ENCODE measurements at regions not wholly inside any gene's neighbourhood (a gene's known extent, or its start where the extent isn't known, plus 50 kb on each side); places are given as distances from the start of the nearest gene placed in this dataset.

GRCh38 chr10:2366264-2366931 is 629.1 kb upstream of the ADARB2 start:
- Histone ChIP-seq H3K27me3 (no peaks in the 10 kb centered on the region), H3K36me3 (no peaks in the 10 kb centered on the region), H3K9me3 (no peaks in the 10 kb centered on the region), H3K4me1 (no peaks in the 10 kb centered on the region), H3K27ac (no peak overlapping the region), H3K4me3 (no peak overlapping the region)
- no peak for DNase-seq (ENCODE audit: low spot score in 2 of 2)
- no peak for TF ChIP-seq POLR2AphosphoS5 (IDR thresholded peaks at IDR 0.05)
- no peak for TF ChIP-seq EP300 (IDR thresholded peaks at IDR 0.05)
- no peak for TF ChIP-seq POLR2A (IDR thresholded peaks at IDR 0.05)
- TF ChIP-seq, protein P1, sequence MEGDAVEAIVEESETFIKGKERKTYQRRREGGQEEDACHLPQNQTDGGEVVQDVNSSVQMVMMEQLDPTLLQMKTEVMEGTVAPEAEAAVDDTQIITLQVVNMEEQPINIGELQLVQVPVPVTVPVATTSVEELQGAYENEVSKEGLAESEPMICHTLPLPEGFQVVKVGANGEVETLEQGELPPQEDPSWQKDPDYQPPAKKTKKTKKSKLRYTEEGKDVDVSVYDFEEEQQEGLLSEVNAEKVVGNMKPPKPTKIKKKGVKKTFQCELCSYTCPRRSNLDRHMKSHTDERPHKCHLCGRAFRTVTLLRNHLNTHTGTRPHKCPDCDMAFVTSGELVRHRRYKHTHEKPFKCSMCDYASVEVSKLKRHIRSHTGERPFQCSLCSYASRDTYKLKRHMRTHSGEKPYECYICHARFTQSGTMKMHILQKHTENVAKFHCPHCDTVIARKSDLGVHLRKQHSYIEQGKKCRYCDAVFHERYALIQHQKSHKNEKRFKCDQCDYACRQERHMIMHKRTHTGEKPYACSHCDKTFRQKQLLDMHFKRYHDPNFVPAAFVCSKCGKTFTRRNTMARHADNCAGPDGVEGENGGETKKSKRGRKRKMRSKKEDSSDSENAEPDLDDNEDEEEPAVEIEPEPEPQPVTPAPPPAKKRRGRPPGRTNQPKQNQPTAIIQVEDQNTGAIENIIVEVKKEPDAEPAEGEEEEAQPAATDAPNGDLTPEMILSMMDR (IDR thresholded peaks at IDR 0.05) = no peak

GRCh38 chr10:2362331-2362730 is 625.0 kb upstream of the ADARB2 start:
- TF ChIP-seq, protein P1 (IDR thresholded peaks at IDR 0.05) = no peak
- TF ChIP-seq EP300 (IDR thresholded peaks at IDR 0.05) (no peak), POLR2A (IDR thresholded peaks at IDR 0.05) (no peak), POLR2AphosphoS5 (IDR thresholded peaks at IDR 0.05) (no peak)
- H3K4me1 ChIP-seq = no peaks in the 10 kb centered on the region
- DNase-seq (ENCODE audit: low spot score in 2 of 2) = no peak
- H3K27me3 ChIP-seq = no peaks in the 10 kb centered on the region
- WGBS = 86% methylated on average over 7 of the region's 7 CpGs
- no peak overlapping the region for H3K4me3 ChIP-seq
- H3K9me3 ChIP-seq = peaks cover 5% of the 10 kb centered on the region
- no peak overlapping the region for H3K27ac ChIP-seq
- H3K36me3 ChIP-seq = no peaks in the 10 kb centered on the region

GRCh38 chr10:2358586-2358985 is 621.3 kb upstream of the ADARB2 start:
- 95% methylated on average over 9 of the region's 9 CpGs for WGBS
- Histone ChIP-seq H3K4me3 (no peak overlapping the region), H3K36me3 (no peaks in the 10 kb centered on the region), H3K27me3 (no peaks in the 10 kb centered on the region), H3K27ac (no peak overlapping the region), H3K9me3 (peaks cover 5% of the 10 kb centered on the region), H3K4me1 (no peaks in the 10 kb centered on the region)
- DNase-seq (ENCODE audit: low spot score in 2 of 2) = no peak
- TF ChIP-seq POLR2AphosphoS5 (IDR thresholded peaks at IDR 0.05) (no peak), EP300 (IDR thresholded peaks at IDR 0.05) (no peak), POLR2A (IDR thresholded peaks at IDR 0.05) (no peak)
- TF ChIP-seq, protein P1 (IDR thresholded peaks at IDR 0.05) = no peak

DNA sequence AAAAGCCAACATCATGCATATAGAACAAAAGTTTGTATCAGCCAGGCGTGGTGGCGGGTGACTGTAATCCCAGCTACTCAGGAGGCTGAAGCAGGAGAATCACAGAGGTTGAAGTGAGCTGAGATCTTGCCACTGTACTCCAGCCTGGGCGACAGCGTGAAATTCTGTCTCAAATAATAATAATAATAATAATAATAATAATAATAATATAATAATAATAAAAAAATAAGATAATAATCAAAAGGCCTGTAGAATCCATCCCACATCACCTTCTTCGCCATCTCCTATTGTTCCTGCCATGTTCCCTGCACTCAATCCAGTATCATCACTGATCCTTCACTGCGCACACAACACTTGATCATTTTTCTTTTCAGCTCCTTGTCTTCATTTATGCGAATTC is 619.3 kb upstream of the ADARB2 start:
- 96% methylated on average over 7 of the region's 7 CpGs for WGBS
- no peaks in the 10 kb centered on the region for H3K36me3 ChIP-seq
- no peak for TF ChIP-seq EP300 (IDR thresholded peaks at IDR 0.05)
- TF ChIP-seq, protein P1 (IDR thresholded peaks at IDR 0.05) = no peak
- no peak for TF ChIP-seq POLR2A (IDR thresholded peaks at IDR 0.05)
- TF ChIP-seq POLR2AphosphoS5 (IDR thresholded peaks at IDR 0.05) = no peak
- H3K4me1 ChIP-seq = no peaks in the 10 kb centered on the region
- H3K4me3 ChIP-seq = no peak overlapping the region
- H3K27ac ChIP-seq = no peak overlapping the region
- no peak for DNase-seq (ENCODE audit: low spot score in 2 of 2)
- H3K9me3 ChIP-seq = peaks cover 5% of the 10 kb centered on the region
- no peaks in the 10 kb centered on the region for H3K27me3 ChIP-seq

DNA sequence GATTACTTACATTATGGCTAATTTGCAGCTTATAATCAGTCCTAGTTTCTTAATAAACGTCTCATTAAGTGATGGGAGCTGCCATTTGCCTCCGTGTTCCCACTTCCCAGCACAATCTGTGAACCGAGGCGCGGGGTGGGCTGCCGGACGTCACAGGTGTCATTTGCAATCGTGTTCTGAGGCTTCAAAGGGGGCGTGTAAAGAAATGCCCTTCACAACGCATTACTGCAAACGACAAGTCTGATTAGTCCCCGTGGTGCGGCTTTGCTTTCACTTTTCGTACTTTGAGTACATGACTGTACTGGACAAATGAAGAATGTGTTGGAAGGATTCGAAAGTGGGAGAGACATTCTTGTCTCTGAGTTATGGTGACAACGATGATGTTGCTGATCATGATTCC is 614.2 kb upstream of the ADARB2 start:
- no peaks in the 10 kb centered on the region for H3K4me1 ChIP-seq
- H3K9me3 ChIP-seq = no peaks in the 10 kb centered on the region
- 88% methylated on average over 16 of the region's 16 CpGs for WGBS
- H3K4me3 ChIP-seq = no peak overlapping the region
- TF ChIP-seq EP300 (IDR thresholded peaks at IDR 0.05) (no peak), POLR2A (IDR thresholded peaks at IDR 0.05) (no peak), POLR2AphosphoS5 (IDR thresholded peaks at IDR 0.05) (no peak)
- TF ChIP-seq, protein P1 (IDR thresholded peaks at IDR 0.05) = no peak
- H3K36me3 ChIP-seq = no peaks in the 10 kb centered on the region
- no peaks in the 10 kb centered on the region for H3K27me3 ChIP-seq
- H3K27ac ChIP-seq = no peak overlapping the region
- DNase-seq (ENCODE audit: low spot score in 2 of 2) = no peak

Data from suprapubic skin (tissue), 4 donors.